HCEC 1CT (cell line): ENCODE measurements at regions not wholly inside any gene's neighbourhood (a gene's known extent, or its start where the extent isn't known, plus 50 kb on each side); places are given as distances from the start of the nearest gene placed in this dataset.

Experiments
- DNase-seq: peaks from one replicate; pipeline ENCODE4 v3.0.0-alpha.2; 2017

- no peak for DNase-seq
Observed at GRCh38 chr2:64344999-64345576, 108.9 kb upstream of the LGALSL start.

- no peak for DNase-seq
Observed at GRCh38 chr2:64345998-64346397, 108.0 kb upstream of the LGALSL start.

DNA sequence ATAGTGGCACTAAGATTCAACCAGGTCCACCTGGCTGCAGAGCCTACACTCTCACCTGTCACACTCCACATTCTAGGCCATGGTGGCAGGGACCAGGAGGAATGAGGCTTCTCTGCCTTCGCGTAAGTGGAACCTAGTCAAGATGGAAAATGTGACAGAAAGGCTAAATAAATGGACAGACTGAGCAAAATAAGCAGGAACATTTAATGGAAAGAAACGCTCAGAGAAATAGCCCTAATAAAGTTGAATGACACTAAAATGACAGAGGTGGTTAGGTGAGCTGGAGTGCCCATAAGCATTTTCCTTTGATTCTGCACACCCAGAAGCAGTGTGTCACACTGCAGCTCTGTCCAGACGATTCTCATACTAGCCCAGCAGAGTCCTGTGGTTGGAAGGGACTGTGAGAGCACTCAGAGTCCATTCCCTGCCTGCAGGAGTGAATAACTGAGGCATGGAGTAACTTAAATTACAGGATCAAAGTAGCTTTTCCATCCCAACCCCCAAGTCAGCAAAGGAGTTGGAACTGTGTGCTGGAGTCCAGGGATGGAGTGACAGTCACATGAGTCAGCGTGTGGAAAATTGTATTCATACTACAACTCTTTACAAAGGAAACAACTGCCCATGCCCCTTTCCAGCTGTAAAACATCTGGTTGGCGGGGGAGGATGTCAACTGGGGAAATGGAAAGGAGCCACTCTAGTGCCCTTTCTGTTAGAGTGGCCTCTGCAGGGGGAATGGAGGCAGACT, 105.4 kb upstream of the LGALSL start:
- peak; percentile 81 for DNase-seq

GRCh38 chr2:64349131-64349530, 104.8 kb upstream of the LGALSL start:
- DNase-seq: no peak

GRCh38 chr2:64350996-64351395, 103.0 kb upstream of the LGALSL start:
- DNase-seq: no peak

DNA sequence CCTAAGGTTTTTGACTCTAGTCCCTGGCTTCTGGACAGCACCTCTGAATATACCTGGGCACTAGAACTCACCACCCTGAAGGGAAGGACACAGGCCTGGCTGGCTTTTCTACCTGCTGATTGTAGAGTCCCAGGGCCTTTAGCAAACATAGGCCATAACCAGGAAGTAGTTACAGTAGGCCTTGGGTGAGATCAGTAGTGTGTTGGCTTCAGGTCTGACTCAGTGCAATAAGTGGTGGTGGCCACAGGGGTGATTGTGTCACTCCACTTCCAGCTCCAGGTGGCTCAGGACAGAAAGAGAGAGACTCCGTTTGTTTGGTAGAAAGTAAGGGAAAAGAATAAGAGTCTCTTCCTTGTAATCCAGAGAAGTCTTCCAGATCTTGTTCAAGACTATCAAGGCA, 101.7 kb upstream of the LGALSL start:
- no peak for DNase-seq

- DNase-seq: peak; percentile 84
Observed at GRCh38 chr2:64354857-64355680, 98.9 kb upstream of the LGALSL start.

DNA sequence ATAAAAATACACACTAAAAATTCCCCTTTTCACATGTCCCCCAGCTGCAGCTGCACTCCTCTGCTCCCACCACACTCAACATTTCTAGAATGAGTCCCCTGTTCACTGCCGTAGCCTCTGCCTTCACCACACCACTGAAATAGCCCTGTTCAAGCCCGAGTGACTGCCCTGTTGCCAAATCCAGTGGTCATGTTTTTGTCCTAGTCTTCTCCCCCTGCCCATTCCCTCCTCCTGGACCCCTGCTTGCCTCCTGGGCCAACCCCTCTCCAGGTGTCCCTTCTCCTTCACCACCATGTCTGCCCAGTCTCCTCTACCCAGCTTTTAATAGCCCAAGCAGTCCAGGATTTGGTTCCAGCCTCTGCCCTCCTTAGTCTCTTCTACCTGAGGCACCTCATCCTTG, 97.1 kb upstream of the LGALSL start:
- no peak for DNase-seq

DNA sequence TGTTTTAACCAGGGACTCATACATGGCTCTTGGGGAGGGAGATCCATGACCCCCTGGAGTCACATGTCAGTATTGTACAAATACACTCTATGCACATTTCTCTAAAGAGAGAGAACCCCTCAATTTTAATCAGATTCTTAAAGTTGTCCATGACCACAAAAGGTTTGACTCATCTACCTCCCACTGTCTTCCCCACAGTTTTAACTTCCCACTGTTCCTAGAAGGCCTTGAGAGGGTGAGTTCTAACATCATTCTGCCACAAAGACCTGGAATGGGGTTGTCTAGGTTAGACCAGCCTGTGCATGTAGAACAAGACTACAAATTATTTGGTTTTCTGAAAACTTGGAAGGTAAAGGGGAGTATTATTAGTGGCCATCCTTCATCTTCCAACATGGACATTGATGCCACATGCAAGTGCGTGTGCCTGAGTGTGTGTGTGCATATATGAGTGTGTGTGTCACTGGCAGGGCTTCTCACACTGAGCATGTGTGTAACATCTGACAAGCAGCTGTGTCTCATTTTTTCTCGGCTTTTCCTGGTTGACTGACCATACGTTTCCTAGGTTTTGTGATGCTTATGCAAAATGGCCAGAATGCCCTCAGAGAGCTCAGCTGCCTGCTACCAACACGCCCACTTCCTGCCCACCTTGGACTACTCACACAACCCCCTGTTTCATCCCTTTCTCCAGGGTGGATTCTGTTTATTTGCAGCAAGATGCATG, 94.6 kb upstream of the LGALSL start:
- DNase-seq: peak; percentile 36

DNA sequence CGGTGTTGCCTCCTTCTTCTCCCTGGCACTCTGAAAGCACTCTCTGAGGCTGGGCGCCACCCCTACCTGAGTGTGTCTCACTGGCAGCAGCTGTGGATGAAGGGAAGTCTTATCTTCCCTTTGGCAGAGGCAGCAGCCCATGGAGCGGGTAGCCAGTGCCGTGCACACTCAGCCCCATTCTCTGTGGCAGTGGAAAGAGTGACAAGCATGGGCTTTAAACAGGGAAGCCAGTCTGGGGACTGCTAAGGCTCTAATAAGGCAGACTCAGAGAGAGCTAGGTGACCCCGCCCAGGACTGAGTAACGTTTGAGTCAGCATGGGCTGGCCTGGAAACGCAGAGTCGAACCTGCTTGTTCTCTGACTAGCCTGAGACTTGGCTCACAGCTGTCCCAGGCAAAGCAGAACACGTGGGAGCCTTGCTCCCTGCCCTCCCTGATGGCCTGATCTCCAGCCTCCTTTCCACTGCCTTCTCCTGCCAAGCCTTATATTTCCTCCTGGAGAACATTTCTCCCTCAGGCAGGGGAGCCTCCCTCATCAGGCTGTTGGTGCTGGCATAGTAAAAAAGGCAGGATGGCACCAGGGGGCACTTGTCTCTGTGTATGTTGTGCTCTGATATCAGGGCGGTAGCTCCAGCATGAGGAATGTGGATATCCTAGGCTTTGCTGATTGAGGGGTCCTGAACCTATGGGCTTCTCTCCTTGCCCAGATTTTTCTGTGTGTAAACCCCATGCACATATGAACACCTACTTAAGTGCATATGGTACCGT, 93.9 kb upstream of the LGALSL start:
- DNase-seq: peak; percentile 96

- DNase-seq: no peak
Observed at GRCh38 chr2:64361151-64361938, 92.6 kb upstream of the LGALSL start.

DNA sequence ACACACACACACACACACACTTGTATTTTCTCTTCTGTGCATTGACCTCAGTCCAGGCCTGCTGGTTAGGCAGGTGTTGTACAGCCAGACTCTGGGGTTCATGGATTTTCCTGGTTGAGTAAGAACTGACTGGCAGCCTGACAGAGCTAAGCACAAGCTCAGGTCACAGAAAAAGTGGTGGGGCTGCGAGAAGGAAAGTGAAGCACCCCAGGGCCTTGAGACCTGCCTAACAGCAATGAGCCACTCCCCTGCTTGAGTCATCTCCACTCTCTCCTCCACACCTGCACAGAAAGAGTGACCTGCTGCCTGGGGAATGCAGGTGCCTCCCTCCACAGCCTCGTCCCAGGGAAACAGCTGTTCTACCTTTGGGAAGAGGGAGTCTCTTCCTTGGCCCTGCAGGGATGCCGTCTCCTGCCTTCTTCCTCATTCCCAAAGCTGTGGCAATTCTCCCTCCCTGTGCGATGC, 91.4 kb upstream of the LGALSL start:
- DNase-seq: no peak

- DNase-seq: no peak
Observed at GRCh38 chr2:64363140-64363539, 90.8 kb upstream of the LGALSL start.

- DNase-seq: no peak
Observed at GRCh38 chr2:64363848-64364247, 90.1 kb upstream of the LGALSL start.

DNA sequence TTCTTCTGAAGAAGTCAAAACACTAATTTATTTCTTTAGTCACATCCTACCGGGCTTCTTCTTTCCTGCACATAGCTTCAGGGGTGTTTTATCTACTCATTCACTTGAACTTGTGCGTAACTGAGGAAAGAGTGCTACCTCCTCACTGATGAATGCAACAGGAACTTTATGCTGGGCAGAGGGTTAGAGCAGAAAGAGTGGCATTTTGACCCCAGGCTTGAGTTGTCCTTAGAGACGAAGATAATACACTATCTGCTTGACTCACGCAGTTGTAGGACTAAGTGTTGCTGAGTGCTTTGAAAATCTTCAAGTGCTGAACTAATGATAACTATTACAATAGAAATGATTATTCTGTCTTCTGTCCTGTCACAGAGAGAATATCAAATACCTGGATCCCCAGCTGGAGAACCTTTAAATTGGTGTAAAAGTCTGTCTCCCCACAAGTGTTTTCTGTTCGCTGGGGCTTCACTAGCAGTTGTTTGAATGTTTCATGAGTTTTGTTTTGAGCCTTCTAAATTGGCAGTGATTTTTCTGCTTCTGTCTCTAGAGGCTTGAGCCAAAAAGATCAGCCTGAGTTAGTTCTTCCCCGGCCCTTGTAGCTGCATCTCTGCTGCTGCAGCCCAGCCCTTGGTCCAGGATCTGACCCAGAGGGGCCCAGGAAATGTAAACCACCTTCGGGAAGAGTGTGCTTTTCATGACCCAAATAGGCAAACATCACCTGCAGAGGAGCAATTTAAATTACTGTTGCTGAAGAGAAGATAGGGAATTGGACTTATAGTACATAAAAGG, 86.3 kb upstream of the LGALSL start:
- DNase-seq: no peak

DNA sequence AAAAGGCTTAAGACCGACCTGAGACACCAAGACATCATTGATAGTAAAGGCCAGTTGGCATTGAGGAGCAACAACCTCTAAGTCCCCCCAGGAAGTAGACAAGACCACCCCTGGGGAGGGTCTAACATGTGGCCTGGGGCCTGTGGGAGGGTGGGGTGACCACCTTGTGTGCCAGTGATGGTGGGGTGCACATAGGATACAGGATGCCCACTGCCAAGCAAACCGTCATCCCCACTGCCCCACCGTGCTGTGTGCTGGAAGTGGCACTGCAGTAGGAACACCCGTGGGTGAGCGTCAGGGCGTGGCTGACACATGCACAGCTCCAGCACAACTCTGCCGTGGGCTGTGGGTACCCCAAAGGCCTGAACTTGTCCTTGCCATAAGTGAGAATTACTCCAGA, 84.3 kb upstream of the LGALSL start:
- DNase-seq: no peak

- DNase-seq: no peak
Observed at GRCh38 chr2:64371727-64372126, 82.2 kb upstream of the LGALSL start.

- DNase-seq: no peak
Observed at GRCh38 chr2:64374686-64375085, 79.3 kb upstream of the LGALSL start.

GRCh38 chr2:64376926-64377325, 77.0 kb upstream of the LGALSL start:
- no peak for DNase-seq

GRCh38 chr2:64379186-64379585, 74.8 kb upstream of the LGALSL start:
- DNase-seq: no peak
